ENCODE measurements at regions not wholly inside any gene's neighbourhood (a gene's known extent, or its start where the extent isn't known, plus 50 kb on each side); places are given as distances from the start of the nearest gene placed in this dataset.

DNA sequence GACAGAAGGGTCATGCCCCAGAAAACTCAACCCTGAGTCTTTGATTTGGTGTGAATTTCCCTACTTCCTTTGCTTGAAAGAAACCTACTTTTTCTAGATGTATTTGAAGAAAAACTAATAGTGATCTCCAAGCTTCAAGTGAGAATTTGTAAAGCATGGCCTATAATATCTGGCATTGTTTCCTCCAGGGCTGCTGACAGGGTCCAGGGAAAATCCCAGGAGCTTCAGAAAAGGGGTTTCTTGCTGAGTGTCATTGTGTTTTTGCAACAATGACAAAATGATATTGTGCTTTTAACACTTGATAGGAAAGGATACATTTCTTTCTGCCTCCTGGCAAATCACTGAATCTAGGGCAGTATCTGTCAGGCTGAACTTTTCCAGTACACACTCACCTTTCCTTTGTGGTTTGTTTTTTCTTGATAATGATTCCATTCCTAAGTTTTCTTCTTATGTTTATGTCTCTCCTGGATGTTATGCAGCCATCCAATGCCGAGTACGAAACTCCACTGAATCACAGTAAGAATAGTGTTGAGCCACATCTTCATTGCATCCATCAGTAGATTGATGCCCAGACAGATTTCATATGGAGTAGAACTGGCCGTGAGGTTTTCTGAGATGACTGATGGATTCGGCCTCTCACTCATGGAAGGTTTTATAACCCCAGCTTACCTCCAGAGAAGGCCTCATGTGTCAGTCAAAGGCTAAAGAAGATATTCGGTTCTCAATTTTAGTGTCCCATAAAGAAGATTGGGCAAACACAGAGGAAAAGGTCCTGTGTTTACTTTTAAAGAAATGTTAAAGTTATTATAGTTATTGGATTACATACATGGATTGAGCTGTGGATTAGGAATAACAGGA lies 76.9 kb upstream of the STEAP1B start:
- TF ChIP-seq, protein P1, sequence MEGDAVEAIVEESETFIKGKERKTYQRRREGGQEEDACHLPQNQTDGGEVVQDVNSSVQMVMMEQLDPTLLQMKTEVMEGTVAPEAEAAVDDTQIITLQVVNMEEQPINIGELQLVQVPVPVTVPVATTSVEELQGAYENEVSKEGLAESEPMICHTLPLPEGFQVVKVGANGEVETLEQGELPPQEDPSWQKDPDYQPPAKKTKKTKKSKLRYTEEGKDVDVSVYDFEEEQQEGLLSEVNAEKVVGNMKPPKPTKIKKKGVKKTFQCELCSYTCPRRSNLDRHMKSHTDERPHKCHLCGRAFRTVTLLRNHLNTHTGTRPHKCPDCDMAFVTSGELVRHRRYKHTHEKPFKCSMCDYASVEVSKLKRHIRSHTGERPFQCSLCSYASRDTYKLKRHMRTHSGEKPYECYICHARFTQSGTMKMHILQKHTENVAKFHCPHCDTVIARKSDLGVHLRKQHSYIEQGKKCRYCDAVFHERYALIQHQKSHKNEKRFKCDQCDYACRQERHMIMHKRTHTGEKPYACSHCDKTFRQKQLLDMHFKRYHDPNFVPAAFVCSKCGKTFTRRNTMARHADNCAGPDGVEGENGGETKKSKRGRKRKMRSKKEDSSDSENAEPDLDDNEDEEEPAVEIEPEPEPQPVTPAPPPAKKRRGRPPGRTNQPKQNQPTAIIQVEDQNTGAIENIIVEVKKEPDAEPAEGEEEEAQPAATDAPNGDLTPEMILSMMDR (IDR thresholded peaks at IDR 0.05), result no peak

DNA sequence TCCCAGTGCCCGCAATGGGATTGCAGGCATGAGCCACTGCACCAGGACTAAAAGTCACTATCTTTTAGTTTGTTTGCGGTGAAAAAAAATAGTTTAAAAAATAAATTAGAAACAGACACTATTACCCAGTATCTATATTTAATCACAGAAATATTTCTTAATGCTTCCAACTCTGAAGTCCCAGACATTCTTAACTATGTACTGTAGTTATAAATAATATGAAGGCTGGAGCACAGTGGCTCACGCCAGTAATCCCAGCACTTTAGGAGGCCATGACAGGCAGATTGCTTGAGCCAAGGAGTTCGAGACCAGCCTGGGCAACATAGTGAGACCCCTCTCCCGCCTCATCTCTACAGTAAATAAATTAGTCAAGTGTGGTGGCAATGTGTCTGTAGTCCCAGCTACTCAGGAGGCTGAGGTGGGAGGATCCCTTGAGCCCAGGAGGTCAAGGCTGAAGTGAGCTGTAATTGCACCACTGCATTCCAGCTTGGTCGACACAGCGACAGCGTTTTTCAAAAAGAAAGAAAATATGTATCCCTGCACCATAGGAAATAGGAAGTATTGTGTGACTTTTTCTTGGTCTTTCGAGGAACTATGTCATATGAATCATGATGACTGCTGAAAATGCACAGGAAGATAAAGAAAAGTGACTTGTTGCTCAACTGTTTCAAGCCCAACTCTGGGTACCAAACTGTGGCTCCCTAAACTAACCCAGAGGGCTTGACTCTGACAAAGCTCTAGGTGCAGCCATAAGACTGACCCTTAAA lies 74.9 kb upstream of the STEAP1B start:
- Mint-ChIP-seq H3K36me3 (ENCODE audit: low read depth) (peaks cover 34% of the 10 kb centered on the region), H3K4me1 (peaks cover 59% of the 10 kb centered on the region), H3K4me3 (no peak overlapping the region), H3K27ac (no peak overlapping the region), H3K27me3 (no peaks in the 10 kb centered on the region), H3K9me3 (no peaks in the 10 kb centered on the region)
- intact Hi-C loops (cut with micrococcal nuclease), result no loop called here
- DNase-seq (no peak), ATAC-seq (ENCODE audit: low read depth) (no peak)
- ChIA-PET CTCF (interaction anchor here (0.7 kb wide), 1 partner anchor 152 kb away, joined by 3 read pairs; the partner anchor contains the start of gene IL6), POLR2A (no interaction called here)
- TF ChIP-seq, protein P1 (IDR thresholded peaks at IDR 0.05), result no peak

More for the DNA sequence above, 76.9 kb upstream of the STEAP1B start:
- H3K36me3 Mint-ChIP-seq (ENCODE audit: low read depth), result peaks cover 31% of the 10 kb centered on the region
- H3K27me3 Mint-ChIP-seq, result no peaks in the 10 kb centered on the region
- intact Hi-C loops (cut with micrococcal nuclease), result no loop called here
- DNase-seq, result no peak
- H3K4me1 Mint-ChIP-seq, result peaks cover 41% of the 10 kb centered on the region
- ATAC-seq (ENCODE audit: low read depth), result no peak
- POLR2A ChIA-PET, result interaction anchor here (0.7 to 1.9 kb wide), 4 partner anchors 11 to 147 kb away, joined by 4 to 9 read pairs (median 6); no protein-coding TSS in a partner anchor
- H3K9me3 Mint-ChIP-seq, result no peaks in the 10 kb centered on the region
- H3K4me3 Mint-ChIP-seq, result no peak overlapping the region
- H3K27ac Mint-ChIP-seq, result no peak overlapping the region
- CTCF ChIA-PET, result interaction anchor here (0.9 to 1.4 kb wide), 6 partner anchors 15 to 206 kb away, joined by 3 to 14 read pairs (median 4); partner anchors contain the start of gene IL6

DNA sequence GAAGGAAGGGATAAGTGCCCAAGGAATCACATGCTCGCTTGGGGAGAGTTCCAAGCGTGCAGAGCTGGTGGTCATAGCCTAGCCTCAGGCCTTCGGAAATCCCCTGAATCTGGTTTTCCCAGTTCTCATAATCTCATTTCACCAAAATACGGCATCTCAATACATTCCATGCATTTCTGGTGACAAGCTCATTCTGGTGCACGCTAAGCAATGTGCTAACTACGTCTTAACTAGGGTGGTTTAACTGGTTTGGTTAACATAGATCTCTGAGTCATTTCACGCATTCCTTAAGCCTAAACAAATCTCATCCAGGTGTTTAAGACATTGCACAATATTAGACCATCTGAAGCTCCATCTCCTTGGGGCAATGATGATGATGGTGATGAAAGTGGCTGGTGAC lies 72.9 kb upstream of the STEAP1B start:
- Mint-ChIP-seq H3K4me3 (no peak overlapping the region), H3K4me1 (peaks cover 55% of the 10 kb centered on the region), H3K27me3 (no peaks in the 10 kb centered on the region), H3K27ac (no peak overlapping the region), H3K36me3 (ENCODE audit: low read depth) (peaks cover 29% of the 10 kb centered on the region), H3K9me3 (no peaks in the 10 kb centered on the region)
- TF ChIP-seq, protein P1 (IDR thresholded peaks at IDR 0.05), result no peak
- POLR2A ChIA-PET, result no interaction called here
- intact Hi-C loops (cut with micrococcal nuclease), result no loop called here
- CTCF ChIA-PET, result no interaction called here
- ATAC-seq (ENCODE audit: low read depth), result no peak
- DNase-seq, result no peak

DNA sequence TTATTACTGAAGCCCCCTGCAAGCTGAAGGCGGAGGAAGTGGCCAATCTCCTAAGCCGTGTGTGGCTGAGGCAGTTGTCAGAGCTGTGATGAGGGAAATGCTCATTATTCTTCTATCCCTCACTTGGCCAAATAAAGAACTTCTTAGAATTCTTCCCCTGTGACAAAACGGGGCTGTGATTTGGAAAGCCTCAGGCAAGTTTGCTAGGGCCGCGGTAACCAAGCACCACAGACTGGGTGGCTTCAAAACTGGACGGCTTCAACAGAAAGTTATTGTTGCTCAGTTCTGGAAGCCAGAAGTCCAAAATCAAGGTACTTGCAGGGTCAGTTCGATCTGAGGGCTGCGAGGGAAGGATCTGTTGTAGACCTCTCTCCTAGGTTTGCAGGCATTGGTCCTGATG lies 72.3 kb upstream of the STEAP1B start:
- intact Hi-C loops (cut with micrococcal nuclease), result no loop called here
- CTCF ChIA-PET, result no interaction called here
- Mint-ChIP-seq H3K27me3 (no peaks in the 10 kb centered on the region), H3K4me3 (no peak overlapping the region), H3K9me3 (no peaks in the 10 kb centered on the region), H3K4me1 (peaks cover 53% of the 10 kb centered on the region), H3K27ac (no peak overlapping the region), H3K36me3 (ENCODE audit: low read depth) (peaks cover 24% of the 10 kb centered on the region)
- ATAC-seq (ENCODE audit: low read depth) (no peak), DNase-seq (no peak)
- POLR2A ChIA-PET, result no interaction called here
- TF ChIP-seq, protein P1 (IDR thresholded peaks at IDR 0.05), result no peak

DNA sequence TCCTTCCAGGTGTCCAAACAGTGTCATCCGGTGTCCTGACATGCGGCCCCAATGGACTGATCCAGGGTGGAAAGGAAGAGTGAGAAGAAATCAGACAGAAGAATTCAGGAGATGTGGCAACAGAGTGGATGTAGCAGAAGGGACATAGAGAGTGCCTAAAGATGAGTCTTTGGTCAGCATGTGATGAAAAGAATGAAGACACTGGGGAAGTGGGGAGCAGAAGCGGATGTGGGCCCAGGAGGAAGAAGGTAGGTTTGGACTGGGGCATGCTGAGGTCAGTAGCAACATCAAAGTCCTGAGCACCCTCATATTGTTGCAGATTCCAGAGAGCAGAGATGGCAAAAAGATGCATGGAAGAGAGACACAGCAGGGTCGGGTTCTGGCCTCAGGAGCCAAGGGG lies 71.8 kb upstream of the STEAP1B start:
- H3K27ac Mint-ChIP-seq, result no peak overlapping the region
- no peak for ATAC-seq (ENCODE audit: low read depth)
- TF ChIP-seq, protein P1 (IDR thresholded peaks at IDR 0.05), result no peak
- peaks cover 51% of the 10 kb centered on the region for H3K4me1 Mint-ChIP-seq
- DNase-seq, result no peak
- intact Hi-C loops (cut with micrococcal nuclease), result no loop called here
- CTCF ChIA-PET, result interaction anchor here (0.7 kb wide), 1 partner anchor 501 kb away, joined by 3 read pairs; no protein-coding TSS in a partner anchor
- H3K9me3 Mint-ChIP-seq, result no peaks in the 10 kb centered on the region
- H3K4me3 Mint-ChIP-seq, result no peak overlapping the region
- peaks cover 22% of the 10 kb centered on the region for H3K36me3 Mint-ChIP-seq (ENCODE audit: low read depth)
- POLR2A ChIA-PET, result interaction anchor here (0.7 to 1.0 kb wide), 2 partner anchors 10 to 156 kb away, joined by 3 to 4 read pairs; no protein-coding TSS in a partner anchor
- no peaks in the 10 kb centered on the region for H3K27me3 Mint-ChIP-seq

Measured in activated B cell treated with CpG ODN at 0.5 μM for 24 hours (primary cell).